ENCODE measurements at regions not wholly inside any gene's neighbourhood (a gene's known extent, or its start where the extent isn't known, plus 50 kb on each side); places are given as distances from the start of the nearest gene placed in this dataset.

DNA sequence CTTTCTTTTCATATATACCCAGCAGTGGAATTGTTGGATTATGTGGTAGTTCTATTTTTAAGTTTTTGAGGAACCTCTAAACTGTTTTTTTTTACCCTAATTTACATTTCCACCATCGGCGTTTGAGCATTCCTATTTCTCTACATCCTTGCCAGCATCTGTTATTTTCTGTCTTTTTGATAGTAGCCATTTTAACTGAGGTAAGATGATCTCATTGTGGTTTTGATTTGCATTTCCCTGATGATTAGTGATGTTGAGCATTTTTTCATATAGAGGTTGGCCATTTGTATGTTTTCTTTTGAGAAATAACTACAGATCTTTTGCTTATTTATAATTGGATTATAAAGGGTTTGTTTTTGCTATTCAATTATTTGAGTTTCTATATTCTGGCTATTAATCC, 71.7 kb upstream of the TNC start:
- TF ChIP-seq, protein P1, sequence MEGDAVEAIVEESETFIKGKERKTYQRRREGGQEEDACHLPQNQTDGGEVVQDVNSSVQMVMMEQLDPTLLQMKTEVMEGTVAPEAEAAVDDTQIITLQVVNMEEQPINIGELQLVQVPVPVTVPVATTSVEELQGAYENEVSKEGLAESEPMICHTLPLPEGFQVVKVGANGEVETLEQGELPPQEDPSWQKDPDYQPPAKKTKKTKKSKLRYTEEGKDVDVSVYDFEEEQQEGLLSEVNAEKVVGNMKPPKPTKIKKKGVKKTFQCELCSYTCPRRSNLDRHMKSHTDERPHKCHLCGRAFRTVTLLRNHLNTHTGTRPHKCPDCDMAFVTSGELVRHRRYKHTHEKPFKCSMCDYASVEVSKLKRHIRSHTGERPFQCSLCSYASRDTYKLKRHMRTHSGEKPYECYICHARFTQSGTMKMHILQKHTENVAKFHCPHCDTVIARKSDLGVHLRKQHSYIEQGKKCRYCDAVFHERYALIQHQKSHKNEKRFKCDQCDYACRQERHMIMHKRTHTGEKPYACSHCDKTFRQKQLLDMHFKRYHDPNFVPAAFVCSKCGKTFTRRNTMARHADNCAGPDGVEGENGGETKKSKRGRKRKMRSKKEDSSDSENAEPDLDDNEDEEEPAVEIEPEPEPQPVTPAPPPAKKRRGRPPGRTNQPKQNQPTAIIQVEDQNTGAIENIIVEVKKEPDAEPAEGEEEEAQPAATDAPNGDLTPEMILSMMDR (conservative IDR thresholded peaks at IDR 0.05; ENCODE audit: low read length) = no peak
- no peak for TF ChIP-seq EZH2phosphoT487 (IDR thresholded peaks at IDR 0.05; ENCODE audit: borderline replicate concordance)

Measured in Loucy (cell line).